NCI-H526 (cell line): ENCODE measurements at regions not wholly inside any gene's neighbourhood (a gene's known extent, or its start where the extent isn't known, plus 50 kb on each side); places are given as distances from the start of the nearest gene placed in this dataset.

ENCODE experiments used
- DNase-seq, 2 experiments: peaks; one replicate each; lab custom pipeline; 2025; lab: John Stamatoyannopoulos, UW

DNA sequence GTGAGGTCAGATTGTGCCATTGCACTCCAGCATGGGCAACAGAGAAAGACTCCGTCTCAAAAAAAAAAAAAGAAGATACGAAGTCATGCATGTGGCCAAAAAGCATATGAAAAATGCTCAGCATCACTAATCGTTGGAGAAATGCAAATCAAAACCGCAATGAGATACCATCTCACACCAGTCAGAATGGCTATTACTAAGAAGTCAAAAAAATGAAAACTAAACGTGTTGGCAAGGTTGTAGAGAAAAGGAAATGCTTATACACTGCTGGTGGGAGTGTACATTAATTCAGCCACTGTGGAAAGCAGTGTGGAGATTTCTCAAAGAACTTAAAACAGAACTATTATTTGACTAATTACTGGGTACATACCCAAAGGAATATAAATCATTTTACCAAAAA, 156.1 kb upstream of the GRM7 start:
- DNase-seq = peak in 1 of 2 experiments; percentile 7

DNA sequence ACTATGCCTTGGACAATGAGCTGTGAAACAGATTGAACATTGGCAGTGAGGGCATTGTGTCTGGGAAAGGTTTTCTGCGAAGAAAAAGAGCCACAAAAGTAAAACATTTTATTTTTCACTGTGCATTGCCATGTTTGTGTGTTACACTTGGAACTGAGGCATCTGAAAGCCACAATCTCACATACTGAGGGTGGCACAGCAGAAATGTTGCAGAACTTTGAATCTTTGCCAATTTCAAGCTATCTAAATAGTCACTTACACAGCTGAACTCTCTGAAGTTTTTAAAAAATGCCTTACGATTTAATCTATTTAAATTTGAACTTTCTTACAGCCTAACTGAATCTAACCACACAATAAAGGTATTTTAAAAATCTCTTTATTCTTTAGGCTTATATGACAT, 154.1 kb upstream of the GRM7 start:
- no peak for DNase-seq

DNA sequence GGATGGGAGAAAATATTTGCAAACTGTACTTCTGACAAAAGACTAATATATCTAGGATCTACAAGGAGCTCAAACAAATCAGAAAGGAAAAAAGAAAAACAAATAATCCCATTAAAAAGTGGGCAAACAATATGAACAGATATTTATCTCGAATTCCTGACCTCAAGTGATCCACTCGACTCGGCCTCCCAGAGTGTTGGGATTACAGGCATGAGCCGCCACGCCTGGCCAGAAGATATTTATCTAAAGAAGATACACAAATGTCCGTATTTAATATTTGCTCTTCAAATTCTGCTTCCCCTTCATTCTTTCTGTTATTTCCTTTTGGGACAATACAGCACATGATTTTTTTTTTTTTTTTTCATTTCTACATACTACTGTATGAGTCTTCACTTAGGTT, 151.7 kb upstream of the GRM7 start:
- DNase-seq = no peak

DNA sequence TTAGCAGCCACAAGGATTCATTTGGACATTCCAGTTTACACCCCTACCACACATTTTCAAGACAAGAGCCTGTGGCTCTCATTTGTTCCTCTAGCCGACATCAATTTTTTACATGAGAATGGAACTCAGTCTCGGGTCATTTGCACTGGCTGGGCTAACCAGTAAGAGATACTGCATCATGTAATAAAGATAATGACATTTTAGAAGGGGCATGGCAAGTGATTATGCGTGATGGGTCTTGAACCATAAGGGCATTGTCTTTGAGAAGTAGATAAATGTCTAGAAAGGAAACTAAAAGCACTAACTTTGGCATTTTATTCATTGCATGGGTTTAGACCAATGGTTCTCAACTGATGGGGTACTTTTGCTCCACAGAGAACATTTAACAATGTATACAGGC, 146.0 kb upstream of the GRM7 start:
- DNase-seq = no peak

DNA sequence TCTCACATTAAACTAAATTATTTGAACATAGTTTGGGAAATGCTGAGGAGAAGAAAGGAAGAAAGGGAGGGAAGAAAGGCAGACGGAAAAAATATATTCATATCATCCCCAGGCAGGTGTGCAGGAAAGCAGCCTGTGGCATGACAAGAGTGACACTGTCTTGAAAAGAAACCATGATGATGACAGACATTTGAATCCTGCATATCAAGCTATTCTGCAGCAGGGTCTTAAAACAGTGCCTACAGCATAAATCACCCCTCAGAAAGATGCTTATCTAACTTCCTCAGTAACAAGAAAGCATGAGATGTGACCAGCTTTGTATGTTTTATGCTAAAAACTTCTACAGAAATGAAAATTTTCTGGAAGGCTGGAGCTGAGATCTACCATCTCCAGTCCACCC, 144.5 kb upstream of the GRM7 start:
- no peak for DNase-seq

DNA sequence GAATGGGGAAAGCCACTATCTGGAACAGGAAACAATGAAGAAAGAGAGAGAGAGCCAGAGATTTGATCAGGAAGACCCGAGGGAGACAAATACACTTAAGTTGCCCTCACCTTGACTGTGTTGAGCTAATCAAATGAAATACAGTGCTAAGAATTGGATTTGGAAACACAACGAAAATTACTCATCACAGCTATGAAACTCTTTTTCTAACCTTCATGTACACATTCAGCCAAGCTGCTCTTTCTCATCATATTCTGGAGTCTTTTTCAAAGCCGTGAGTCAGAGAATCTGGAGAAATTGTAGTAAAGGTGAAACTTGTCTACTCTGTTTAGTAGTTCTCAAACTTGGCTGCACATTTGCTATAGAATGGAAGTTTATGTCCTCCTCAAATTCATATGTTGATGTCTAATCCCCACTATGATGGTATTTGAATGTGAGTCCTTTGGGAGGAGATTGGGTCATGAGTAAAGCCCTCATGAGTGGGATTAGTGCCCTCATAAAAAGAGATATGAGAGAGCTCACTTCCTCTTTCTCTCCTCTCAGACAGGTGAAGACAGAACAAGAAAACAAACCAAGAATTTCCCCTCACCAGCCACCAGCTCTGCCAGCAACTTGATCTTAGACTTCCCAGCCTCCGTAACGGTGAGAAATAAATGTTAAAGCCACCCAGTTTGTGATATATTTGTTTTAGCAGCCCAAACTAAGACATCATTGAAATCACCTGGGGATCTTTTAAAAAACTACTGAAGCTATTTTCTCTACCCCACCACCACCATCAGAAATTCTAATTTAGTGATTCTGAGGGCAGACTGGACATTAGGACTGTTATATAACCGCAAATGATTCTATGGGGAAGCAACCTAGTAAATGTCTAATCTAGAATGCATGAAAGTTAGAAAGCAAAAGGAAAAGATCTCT, 143.6 kb upstream of the GRM7 start:
- no peak for DNase-seq

DNA sequence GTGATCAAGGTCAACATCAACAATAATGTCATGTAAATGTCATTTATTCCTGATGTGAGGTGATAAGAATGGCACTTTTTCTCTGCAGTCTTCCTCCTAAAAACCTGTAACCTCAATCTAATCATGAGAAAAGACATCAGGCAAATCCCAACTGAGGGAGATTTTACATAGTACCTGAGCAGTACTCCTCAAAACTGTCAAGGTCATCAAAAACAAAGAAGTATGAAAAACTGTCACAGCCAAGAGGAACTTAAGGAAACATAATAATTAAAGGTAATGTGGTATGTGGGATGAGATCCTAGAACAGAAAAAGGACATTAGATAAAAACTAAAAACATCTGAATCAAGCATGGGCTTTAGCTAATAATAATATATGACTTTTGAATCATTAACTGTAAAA, 140.9 kb upstream of the GRM7 start:
- no peak for DNase-seq

DNA sequence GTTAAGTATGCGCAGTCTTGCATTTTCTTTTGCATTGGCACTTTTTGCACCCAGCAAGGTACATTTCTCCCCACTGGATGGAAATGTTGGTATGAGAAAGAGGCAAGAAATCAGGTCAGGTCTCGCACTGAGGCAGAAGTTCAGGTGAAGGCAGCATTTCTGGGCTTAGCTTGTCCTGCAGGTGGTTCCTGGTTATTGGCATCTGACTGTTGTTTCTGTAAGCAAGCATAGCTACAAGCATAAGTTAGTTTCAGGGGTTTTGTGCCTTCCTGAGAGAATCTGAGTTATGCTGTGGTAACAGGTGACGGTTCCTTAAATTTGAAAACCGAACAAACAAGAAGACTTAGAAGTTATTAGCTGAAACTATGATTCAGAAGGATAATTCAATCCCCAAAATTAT, 139.4 kb upstream of the GRM7 start:
- no peak for DNase-seq

DNA sequence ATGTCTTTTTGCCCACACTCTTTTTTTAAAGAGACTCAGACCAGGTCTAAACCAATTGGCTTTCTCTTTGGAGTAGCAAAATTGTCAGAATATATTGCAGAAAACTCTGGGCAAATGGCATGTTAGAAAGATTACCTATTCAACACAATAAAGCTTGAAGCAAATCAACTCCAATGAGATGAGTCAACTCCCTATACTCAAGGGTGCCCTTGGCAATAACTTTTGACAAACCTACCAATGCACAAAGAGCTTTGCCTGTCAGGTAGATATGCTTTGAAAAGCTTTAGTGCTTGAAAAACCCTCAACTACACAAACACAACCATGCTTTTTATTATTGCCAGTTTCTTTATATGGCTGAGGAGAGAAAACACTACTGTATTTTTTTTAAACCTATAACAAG, 137.7 kb upstream of the GRM7 start:
- DNase-seq = no peak

DNA sequence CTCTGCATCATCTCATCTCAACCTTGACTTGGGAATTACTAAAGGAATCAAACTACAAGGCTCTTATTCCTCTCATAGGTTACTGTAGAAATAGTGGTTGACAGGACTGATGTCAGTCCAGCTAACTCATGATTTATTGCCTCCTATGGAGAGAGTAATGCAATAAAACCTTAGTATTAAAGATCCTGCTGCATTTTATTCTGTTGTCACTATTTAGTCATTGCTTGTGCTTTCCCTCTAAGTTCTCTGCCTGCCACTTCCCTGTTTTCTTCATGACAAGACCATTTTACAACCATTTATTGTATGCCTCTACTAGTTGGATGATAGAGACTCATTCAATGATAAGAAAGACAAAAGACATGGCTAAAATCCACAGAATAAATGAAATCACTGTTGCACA, 134.1 kb upstream of the GRM7 start:
- no peak for DNase-seq

DNA sequence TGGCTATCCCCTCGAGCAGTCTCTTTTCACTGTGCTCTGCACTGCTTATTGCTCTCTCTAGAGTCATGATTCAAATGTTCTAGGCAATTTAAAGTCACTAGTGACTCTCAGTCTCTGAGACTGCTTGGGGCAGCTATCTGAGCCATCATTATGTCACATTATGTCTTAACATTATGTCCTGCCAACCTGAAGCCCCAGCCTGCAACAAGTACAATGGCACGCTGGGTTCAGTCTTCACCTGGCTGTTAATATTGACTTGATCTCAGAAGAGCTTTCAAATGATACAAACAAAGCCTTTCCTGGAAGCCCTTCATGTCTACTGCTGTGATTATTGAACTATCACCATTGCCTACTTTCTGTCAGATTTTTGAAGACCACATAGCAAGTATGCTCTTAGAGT, 128.1 kb upstream of the GRM7 start:
- no peak for DNase-seq

DNA sequence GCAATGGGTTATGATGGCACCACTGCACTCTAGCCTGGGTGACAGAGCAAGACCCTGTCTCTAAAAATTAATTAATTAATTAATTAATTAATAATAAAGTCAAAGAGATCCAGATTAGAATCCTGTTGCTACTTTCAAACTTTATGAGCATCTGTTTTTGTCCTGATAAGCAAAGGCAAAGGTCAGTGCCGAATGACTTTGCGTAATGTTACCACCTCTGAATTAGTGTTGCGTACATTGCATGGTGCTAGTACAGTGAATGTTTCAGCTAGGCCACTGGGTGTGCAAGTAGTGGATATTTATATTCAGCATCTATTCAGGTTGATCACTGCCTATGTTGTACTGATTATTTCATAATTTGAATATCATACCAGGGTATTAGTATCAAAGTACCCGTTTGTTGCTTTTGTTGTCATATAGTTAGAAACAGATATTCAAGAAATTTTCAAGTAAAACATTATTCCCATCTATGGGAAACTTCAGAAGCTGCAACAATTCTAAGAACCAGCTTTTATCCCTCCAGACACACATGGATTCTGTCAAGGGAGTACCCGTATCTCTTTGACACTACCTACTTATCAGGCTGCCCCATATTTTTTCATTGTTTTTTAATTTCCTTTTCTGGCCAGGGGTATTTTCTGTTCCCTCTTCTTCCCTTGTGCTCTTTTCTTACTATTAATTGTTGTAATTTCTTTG, 127.1 kb upstream of the GRM7 start:
- DNase-seq = no peak

DNA sequence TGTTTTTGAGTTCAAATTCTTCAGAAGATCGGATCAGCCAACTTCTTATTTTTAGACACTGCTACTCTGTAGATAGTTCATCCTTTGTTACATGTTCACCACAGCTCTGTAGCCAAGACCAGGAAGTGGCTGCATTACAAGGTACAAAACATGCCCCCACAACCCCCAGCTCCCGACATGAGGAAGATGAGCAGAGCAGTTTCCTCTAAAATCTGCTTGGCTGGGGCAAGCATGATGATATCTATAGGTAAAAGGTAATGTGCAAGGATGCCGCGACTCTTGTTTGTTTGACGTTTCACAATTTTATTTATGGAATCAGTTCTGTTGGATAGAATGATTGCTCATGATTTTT, 126.5 kb upstream of the GRM7 start:
- DNase-seq = no peak

DNA sequence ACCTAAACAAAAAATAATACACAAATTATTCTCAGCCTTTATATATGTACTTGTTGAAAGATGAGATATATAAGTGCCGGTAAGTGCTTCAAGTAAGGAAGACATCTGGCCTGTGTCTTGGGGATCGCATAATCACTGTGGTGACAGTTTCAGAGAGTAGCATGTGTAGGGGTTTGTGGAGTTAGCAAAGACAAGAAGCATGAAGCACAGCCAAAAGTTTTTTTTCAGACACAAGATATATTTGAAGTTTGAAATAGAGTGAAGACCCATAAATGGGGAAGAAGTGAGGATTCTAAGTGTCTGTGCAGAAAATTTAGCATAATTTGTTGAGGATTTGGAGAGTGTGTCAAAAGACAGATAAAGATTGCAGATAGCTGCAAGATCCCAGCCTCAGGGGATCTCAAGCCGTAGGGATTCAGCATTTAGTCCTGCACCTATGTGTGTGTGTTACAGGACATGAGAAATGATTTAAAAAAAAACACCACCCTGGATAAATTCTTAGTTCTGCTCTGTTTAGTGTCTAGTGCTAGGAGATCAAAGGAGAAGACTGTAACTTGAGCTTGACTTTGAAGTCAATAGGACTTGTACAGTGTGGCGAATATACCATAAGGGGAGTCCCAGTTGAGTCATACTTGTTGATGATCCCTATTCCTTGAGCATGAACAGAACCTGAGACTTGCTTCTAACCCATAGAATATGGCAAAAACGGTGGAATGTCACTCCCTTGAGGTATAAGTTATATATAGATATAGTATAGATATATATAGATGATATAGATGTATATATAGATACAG, 123.9 kb upstream of the GRM7 start:
- DNase-seq = no peak

DNA sequence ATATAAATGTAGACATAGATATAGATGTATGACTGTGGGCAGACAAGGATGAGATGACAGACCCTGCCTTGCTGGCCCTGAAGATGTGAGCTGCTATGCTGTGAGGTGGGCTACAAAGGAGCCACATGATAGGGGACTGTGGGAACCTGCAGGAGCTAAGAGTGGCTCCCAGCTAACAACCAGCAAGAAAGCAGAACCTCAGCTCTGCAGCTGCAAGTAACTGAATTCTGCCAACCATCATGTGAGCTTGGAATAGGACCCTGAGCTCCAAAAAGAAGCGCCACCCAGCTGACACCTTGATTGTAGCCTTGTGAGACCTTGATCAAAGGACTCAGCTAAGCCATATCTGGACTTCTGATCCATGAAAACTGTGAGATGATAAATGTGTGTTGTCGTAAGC, 123.3 kb upstream of the GRM7 start:
- no peak for DNase-seq

DNA sequence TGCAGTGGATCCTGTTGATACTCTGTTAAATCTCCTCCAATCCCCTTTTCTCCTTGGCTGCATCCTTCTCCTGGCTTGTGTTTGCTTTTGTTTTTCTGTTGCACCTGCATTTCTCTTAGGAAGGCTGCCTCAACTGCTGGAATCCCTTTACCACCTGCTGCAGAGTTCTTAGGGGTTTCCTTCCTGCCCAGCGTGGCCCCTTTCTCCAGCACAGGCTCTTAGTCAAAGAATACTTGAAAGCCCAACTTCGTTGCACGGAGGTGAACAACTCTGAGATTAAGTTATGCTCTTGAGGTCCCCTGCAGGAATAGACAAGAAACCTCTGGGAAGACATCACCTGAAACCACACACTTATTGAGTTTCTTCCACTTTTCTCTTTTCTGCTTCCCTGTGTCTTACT, 121.6 kb upstream of the GRM7 start:
- DNase-seq = no peak

DNA sequence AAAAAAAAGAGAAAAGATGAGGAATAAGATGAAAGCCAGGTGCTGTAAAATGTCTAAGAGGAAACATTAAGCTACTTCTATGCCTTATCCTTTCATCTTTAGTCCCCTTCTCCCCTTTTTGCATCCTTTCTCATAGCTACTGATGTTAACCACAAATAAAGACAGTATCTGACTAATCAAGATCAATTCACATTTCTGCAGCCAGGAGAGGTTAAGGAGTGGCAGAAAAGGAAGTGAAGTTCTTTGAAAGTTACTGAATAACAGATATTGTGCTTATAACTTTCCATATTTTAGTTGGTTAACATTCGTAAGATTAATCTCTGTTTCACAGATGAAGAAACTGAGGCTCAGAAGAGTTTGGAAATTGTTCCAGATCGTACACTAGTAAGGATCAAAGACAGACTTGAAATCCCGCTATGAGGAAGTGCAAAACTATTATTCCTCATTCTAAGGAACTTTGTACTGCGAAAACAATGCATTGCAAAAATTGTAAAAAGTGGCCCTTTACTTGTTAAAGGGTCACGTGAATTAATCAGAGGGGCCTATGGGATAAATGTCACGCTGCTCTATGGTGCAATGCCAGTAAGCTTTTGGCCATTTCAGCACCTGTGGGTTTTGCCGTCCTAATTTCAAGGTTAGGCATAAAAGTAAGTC, 117.7 kb upstream of the GRM7 start:
- no peak for DNase-seq

DNA sequence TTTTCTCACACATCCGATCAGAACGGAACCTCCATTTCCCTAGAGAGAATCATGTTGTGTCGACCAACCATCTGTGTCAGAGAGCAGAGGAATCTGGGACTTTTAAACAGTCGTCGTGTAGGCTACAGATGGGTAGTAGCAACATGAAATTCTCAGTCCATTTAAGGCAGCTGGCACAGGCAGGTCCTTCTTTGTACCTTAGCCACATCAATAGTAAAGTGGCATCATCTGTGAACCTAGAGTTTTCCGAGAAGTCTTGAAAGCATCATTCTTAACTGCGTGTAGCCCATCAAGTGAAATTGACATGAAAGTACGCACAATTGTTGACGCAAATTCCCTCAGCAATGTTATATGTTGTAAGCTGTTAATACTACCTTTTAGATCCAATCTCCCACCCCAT, 114.5 kb upstream of the GRM7 start:
- no peak for DNase-seq

DNA sequence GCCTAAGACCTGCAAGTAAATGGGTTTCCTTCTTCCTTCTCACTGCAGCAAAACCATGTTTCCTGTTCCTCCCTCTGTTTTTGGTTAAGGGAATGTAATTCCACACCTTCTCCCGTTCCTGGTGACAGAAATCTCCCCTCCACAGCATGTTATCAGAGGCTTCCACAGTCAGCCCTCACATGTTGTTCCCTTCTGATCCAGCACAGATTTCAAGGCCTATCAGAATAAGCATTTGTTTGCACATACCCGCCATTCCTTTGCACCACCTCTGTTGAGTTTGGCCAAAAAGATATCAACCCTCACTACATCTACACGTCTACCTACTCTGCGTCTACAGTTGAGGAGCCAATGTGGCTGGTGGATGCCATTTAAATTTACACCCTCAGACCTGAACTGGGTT, 113.9 kb upstream of the GRM7 start:
- DNase-seq = no peak

DNA sequence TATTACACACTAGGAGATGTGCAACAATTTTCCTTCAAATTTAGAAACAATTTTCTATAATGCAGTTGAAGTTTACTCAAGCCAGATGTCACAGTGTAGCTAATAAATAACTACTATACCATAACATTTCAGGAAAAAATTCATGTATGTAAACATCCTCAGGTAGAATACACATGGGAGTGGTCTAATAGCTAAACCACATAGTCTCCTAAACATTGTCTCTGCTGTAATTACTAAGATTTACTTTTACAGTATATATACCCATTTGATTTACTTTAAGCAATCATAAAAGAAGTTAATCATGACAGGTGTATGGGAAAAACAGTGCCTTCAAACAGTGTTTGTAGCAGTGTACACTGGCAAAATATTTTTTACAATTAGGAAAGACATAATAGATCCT, 110.1 kb upstream of the GRM7 start:
- DNase-seq = no peak

DNA sequence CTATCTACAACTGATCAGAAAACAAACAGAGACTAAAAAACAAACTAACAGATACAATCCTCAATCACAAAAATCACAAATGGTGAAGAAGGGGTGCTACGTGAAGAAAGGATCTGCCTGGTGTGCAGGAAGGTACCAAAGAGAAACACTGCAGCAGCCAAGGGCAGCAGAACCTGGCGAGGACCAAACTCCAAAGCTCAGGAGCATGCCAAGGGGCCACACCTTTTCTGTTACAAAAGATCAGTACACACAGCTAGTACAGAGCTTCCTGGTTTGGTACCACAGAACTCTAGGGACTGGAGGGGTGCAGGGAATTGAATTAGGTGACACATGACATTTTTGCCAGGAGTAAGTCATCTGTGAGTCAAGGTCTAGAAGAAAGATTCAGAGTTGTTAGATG, 107.4 kb upstream of the GRM7 start:
- DNase-seq = no peak
